ENCODE measurements at regions not wholly inside any gene's neighbourhood (a gene's known extent, or its start where the extent isn't known, plus 50 kb on each side); places are given as distances from the start of the nearest gene placed in this dataset.

DNA sequence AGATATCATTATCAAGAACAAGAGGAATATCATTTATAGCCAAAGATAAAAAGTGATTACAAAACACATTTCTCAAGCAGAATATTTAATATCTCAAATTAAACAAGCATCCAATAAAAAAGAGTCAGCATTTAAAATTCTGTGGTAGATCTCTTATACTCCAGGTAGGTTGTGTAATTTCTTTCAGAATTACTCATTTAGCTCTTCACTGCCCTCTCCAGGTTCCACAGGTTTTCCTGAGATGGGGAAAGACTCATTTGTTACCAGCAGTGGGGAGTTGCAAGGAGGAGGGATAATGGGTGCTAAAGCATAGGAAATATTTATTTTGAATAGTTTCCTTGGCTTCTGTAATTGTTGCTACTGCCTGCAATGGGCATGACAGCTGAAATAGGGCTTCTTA, 83.1 kb upstream of the RASGRP1 start:
- no peak for DNase-seq (ENCODE audit: low spot score)

DNA sequence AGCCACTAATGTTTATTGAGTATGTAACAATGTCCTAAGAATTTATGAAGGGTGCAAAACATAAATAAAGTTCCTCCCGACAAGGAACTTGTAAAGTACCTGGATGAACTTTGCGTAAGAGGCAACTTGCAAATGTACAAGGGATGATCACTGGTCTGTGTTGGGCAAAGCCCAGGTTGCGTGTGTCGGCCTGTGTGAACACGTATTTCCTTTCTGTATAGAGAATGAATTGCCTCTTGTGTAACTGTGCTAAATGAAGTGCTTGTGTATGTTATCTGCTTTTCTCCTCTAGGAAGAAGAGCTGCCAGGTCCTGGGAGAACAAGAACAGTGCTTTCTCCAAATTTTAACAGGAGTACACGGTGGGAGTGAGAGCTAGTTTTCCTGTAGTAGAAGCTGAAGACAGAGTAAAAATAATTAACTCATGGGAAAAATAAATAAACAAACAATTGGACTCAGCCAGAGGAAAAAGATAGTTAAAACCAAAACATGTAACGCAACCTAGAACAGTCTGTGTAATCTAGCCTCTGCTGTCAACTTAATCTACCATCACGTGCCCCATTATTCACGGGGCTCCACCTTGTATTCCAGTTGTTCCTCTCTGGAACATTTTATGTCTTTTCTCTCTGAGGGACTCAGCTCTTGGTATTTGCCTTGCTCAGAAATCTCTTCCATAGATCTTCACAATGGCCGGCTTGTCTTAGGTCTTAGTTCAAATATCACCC, 83.7 kb upstream of the RASGRP1 start:
- DNase-seq (ENCODE audit: low spot score), result no peak

DNA sequence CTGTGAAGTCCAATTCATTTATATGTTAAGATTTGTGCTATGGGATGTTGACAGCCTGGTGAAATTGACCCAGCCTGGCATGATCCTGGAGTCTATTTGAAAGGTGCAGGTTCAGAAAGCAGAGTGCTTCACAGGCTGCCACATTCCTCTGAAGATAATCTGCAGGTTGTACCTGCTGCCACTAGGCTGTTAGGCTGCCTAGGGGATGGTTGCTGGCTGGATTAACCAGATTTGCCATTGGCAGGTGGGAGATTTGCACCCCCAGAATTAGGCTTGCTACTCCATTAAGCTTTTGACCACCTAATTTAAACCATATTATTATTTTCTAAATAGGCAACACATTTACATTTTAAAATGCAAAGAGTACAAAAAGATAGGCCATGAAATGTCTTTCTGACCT, 85.8 kb upstream of the RASGRP1 start:
- no peak for DNase-seq (ENCODE audit: low spot score)

DNA sequence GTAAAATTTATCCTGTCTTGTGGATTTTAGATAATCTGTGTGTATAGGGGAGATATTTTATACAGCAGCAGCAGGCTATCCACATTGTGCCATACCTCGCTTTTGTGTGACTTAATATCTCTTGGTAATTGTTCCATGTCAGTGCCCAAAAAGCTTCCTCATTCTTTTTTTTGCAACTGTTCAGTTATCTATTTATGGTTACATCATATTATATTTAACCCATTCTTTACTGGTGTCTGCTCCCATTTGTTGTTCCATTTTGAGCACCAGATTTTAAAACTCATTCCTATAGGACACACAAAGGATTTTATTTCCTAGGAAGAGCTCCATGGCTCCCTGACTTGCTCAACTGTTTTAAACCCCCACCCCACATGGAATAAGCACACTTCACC, 86.3 kb upstream of the RASGRP1 start:
- no peak for DNase-seq (ENCODE audit: low spot score)

DNA sequence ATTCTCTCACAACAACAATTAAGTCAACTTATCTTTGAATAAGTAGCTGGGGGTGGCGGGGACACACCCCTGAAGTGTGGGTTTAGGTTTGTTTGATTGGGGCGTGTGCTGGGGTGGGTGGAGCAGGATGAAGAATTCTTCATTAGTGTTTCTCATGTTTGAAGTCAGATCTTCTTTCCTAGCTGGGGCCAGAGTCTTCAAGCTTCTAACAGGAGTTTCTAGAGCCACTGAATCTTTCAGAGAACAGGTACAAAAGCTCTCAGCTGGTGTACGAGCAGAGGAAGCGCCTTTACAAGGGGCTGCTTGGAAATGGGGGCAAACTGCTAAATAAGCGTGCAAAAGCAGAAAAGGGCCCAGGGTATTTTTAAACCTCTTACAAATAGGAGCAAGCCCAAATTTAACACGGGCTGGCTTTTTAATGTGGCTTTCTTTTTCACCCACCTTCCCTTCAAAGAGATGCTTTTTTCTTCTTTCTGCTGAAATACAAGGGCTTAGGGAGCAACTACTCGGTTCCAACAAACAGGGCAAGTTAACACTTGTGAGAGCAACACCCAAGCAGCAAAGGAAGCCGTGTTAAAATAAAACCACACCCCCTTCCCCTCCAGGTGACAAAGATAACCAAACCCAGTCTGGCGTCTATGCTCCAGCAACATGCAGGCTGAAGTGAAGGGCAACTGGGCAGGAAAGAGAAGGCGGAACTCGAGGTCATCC, 86.9 kb upstream of the RASGRP1 start:
- no peak for DNase-seq (ENCODE audit: low spot score)

DNA sequence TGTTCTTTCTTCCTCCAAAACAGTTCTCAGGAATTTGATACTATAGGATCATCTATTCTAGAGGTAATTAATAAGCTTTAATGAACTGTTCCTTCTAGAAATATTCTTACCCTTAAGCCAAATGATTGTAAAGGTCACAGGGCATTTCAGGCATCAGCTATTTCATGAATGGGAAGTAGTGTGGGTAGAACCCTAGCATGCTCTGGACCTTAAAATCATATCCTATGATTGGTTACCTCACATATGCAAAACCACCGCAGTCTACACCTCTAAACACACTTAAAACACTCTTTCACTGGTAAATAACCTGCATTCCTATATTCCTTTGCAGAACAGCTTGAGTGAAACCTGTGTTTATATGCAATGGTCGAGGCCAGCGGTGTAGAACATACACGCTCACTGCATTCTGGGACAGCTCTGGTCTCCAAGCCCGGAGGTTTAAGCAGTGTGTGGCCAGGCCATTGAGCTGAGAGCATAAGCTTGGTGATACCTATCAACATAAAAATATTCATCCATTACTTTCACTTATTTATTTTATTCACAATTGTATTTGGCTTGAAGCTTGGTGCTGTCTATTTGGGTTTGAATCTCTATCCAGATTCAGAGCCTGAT, 87.7 kb upstream of the RASGRP1 start:
- DNase-seq (ENCODE audit: low spot score), result no peak

DNA sequence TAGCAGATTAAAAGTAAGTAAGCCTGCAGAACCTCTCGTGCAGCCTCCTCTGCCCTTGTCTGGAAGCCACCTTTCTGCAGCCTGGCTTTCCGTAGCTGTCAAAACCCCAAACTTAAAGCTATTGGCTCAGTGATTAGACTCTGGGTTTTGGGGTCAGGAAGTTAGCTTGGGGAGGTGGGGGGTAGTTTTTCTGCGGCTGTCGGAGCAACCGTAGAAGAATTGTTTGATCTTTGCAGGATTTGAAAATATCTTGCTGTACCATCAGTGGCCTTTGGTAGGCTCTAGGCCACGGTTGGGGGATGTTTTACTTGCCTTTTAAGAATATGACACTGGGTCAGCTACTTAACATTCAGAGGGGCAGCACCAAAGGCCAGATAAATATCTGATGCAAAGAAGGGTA, 88.4 kb upstream of the RASGRP1 start:
- no peak for DNase-seq (ENCODE audit: low spot score)

DNA sequence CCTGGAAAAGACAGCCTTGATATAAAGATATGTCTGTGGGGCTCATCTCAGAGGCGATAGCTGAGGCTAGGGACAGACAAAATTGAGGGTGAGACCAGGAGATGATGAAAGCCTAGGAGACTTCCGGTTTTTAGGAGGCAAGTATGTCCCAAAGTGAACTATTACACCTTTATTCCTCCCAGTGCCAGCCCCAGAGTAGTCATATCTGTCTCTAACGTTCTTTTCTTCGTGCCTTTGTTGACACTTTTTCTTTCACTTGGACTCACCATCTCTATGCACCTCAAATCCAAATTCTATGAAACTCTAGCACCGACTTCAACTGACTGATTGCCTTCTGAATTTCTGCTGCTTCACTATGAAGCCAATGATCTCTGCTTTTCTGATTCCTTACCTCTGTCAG, 93.8 kb upstream of the RASGRP1 start:
- DNase-seq (ENCODE audit: low spot score), result no peak

DNA sequence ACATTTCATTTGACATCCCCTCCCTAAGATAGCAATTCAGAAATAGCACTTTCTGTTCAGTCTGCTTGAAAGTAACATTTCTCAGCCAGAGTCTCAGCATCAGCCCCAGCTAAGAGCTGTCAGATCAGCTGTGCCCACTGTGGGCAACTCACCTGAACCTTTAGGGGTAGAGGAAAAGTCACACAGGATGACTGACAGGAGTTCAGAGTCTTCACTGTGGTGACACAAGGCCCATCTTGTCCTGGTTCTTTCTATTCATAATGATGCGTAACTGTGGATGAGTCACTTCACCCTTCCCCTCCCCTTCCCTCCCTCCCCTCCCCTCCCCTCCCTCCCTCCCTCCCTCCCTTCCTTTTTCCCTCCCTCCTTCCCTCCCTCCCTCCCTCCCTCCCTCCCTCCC, 96.1 kb upstream of the RASGRP1 start:
- DNase-seq (ENCODE audit: low spot score), result no peak

DNA sequence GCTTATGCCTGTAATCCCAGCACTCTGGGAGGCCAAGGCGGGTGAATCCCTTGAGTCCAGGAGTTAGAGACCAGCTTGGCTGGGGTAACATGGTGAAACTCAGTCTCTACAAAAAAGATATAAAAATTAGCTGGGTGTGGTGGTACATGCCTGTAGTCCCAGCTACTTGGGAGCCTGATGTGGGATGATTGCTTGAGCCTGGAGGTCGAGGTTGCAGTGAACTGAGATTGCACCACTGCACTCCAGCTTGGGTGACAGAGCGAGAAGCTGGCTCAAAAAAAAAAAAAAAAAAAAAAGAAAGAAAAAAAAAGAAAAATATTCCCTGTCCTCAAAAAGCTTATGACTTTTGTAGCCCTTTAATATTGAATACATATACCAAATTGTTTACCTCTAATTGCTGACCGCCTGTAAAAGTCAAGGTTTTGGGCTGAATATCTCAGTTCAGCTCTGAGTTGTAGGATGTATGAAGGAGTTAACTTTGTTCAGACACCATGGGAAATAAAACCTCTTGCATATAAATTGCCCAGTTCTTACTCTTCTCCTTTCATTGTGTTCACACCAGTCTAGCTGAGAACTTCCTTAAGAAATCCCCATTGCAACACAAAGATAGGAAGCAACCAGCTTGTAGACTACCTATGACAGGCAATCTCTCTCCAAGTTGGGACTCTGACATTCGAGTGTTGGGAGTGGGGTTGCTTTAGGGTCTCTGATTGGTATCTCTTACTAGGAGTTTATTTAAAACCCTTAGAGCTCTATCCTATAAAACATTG, 97.6 kb upstream of the RASGRP1 start:
- no peak for DNase-seq (ENCODE audit: low spot score)

DNA sequence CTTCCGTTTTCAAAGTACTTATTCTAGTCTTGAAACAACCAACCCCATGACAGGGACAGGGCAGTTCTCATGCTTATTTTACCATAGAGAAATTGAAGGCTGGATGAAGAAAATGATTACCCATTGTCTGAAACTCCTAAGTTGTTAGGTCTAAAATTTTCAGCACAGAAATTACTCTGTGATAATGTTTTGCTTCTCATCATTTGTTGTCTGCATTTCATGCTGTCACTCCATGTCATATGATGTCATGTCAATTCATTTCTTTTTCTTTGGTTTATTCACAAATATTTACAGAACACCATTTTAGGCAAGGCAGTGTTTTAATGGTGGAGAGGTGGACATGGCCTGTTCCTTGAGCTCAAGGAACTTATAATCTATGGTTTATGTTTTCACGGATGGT, 98.2 kb upstream of the RASGRP1 start:
- DNase-seq (ENCODE audit: low spot score), result no peak

DNA sequence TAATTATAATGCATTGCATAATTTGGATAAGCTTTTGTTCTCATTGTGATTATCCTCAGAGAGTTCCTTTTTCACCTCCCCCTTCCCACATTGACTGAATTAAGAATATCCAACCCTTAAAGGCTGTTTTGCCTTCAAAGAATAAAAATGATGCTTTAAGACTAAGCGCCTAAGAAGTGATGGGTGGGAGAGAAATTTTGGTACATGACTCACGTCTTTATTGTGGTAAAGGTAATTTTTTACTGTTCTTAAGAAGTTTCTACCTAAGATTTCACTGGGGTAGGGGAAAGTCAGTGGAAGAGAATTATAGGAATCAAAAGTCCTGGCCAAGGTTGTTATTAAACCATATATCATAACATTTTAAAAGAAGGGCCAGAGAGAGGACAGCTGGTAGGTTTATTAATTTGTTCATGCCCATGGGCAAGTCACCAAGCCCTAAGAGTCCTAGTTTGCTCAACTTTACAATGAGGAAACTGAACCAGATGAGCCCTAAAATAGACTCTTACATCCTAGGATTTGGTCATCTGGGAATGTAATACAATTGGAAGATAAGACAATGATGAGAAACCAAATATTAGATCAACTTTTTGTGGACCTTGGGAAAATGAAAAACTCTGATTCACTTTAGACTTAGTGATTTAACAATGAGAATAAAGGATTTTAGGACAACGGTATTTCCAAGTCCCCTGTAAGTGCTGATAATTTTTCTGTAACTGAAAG, 101.1 kb upstream of the RASGRP1 start:
- DNase-seq (ENCODE audit: low spot score), result no peak

DNA sequence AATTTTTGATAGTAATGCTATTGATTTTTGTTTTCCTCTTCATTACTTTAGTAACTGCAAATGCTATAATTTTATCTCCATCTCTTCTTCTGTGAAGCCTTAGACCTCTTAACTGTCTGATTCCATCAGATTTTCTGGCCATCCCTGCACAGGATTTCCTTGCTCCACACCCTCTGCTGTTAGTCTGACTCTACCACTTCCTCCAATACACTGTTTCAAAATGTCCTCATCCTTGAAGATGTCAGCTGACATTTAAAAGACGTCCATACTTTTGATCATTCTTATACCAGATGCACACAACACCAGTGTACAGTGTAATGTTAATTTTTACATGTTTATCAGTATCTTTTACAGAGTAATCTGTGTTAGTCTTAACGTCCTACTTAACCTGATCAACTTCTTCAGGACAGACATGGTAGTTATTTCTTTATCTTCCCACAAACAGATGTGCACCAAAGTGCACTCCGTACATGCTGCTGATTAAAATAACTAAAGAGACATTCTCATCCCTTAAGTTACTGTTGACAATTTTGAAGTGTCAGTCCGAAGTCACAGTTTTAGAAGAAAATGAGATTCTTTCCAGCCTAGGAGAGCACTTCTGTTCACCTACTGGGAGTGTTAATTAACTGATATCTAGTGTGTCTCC, 102.4 kb upstream of the RASGRP1 start:
- no peak for DNase-seq (ENCODE audit: low spot score)

DNA sequence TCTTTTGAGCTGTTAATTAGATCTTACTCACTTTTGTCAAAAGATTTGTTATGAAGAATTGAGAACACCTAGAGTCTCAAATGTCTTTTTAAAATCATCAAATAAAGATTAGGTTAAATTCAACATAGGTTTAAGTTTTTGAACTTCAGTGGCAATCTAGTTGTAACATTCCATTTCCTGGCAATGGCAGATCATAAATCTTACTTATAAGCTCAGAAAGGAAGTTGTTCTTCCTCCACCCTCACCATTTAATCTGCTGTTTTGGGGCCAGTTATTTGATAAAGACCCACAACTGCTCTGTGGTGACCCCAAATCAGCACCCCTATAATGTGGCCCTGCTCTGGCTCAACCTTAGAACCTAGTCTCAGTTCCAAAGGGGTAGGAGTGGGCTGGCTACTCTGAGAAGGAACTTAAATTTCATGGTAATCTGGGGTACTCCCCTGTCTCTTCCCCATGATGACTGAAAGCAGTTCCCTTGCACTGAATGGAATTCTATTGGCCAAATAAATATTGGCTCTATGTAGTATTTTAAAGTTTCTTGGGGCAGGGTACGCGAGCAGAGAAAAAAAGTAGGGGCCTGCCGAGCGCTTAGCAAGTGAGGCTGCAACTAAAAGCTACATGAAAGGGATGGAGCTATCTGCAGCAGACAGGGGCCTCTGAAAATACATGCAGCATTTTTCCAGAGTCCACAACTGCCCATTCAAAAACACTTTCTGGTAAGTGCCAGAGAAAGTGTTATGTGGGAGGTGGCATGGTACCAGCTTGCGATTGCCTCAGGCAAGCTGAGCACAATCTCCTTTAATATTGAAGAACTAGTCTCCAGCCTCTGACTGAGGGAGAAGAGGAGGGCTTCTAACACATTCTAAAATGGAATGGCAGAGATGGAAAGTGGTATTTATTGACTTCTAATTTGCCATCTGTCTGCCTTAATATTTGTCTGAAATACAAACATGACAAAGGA, 103.6 kb upstream of the RASGRP1 start:
- no peak for DNase-seq (ENCODE audit: low spot score)

DNA sequence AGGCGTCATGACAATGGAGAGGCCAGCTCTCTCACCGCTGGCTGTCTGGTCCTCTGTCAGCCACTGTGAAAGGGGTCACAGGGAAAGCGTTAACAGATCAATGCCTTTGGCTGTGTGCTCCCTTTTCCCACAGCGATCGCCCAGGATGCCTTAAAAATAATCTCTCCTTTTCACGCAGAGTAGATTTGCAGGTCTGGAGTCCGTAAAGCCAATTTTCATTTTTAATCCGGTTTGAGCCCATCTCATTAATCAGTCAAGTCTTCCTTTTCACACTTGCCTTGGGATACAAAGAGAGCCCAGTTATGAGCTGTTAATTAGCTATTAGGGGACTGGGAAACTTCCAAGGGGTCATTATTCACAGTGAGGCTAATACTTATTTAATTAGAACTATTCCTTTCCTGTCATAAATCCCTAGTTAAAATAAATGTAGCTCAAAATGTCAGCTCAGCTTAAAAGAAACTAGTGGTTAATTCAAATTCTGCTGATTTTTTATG, 104.3 kb upstream of the RASGRP1 start:
- no peak for DNase-seq (ENCODE audit: low spot score)

DNA sequence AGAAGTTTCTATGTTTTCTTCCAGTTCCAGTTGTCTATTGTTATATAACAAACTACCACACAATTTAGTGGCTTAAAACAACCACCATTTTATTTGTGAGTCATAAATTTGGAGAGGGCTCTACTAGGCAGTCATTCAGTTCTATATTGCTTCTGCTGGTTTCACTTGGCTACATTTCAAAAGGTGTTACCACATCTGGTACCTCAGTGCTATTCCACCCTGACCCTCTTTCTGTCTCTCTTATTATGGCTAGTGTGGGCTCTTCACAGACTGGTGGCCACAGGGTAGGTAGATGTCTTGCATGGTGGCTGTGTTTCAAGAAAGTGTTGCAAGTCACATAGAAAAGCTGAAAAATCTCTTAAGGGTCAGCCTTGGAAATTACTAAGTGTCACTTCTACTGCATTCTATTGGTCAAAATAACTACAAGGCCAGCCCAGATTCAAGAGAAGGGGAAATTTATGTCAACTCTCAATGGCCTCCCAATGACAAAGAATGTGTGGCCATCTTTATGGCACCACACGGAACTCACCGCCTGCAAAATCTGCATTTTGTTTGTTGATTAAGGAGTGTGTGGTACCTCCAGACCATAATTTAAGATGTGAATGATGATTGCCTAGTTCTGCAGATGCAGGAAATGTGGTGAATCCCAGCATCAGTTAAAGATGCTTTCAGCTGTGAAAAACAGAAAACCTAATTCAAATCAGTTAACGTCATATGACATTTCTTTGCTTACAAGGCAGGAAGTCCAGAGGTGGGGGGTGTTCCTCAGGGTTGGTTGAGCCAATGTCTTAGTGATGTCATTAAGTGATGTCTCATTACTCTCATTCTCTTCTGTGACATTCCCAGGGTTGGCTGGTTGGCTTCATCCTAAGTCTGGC, 105.8 kb upstream of the RASGRP1 start:
- peak; percentile 7 for DNase-seq (ENCODE audit: low spot score)

DNA sequence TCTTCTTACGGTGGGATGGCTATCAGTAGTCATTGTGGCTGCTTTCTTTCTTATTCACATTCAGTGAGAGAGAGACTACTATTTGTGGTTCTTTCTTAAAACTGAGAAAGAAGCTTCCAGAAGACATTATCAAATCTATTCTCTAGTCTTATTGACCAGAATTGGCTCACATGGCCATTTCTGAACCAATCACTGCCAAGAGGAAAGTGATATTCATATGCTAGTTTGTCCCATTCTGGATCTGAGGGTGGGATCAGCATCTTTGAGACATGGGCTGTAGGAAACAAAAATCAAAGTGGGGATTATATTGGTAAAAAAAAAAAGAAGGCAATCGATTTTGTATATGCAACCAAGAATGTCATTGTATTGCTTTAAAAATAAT, 106.4 kb upstream of the RASGRP1 start:
- no peak for DNase-seq (ENCODE audit: low spot score)

DNA sequence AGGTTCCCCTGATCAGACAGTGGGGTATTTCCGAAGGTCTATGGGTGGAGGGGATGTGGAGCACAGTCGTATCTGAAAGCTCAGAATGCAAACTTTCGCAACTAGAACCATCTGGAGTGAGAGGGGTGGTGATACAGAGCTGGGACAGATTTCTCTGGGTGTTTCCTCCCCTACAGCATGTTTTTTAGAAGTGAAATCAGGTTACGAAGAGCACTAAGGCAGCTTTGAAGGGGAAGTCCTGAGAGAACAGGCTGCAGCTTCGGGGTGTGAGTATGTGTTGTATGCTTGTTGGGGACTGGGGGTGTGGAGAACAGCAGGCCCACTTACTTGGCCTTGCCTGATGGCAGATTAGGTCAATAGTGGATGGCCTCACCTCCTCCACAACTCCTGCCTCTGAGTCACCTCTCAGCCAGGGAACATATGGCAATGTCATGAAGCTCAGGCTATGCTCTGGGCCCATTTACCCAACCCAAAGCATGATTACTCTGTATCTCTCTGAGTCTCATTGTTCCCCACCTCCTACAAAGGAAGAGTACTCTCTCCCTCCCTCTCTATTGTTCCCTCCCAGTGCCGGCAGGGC, 107.2 kb upstream of the RASGRP1 start:
- no peak for DNase-seq (ENCODE audit: low spot score)

DNA sequence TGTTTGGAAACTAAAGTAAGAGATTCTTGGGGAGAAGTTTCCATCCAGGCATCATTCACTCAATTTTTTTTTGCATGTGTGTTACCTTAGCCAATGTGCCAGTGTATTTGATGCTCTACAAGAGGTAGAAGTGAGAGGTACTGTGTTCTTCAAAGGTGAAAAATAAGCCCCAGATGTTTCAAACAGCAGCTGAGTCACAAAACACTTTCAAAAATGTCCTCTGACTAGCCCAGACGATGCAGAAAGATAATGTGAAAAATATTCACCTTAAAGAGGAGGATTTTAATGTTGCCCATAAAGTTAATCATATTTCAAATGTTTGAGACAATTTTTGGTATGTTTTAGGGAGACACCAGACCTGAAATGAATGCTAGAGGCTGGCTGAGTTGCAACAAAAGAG, 107.7 kb upstream of the RASGRP1 start:
- no peak for DNase-seq (ENCODE audit: low spot score)
